H1 (cell line): ENCODE measurements at regions not wholly inside any gene's neighbourhood (a gene's known extent, or its start where the extent isn't known, plus 50 kb on each side); places are given as distances from the start of the nearest gene placed in this dataset.

ENCODE experiments used
- CTCF ChIA-PET: fragments of 300-600 bp; sonication (Branson Sonifier 250); formaldehyde crosslinking; loops from one replicate; lab custom pipeline; 2021; ENCODE audit not compliant: partially characterized antibody; lab: Charles Lee
- POLR2A ChIA-PET: fragments of 300-600 bp; sonication (Branson Sonifier 250); formaldehyde crosslinking; loops from one replicate; lab custom pipeline; 2021; ENCODE audit warnings: inconsistent platforms; ENCODE audit not compliant: partially characterized antibody; lab: Charles Lee
- DNase-seq, 2 experiments: peaks; one replicate each; pipeline versions ENCODE4 v3.0.0 to v3.0.0-alpha.2; 2010 to 2022; ENCODE audit warnings: low spot score in 2 of 2, low read depth in 1 of 2, mixed read lengths in 1 of 2
- FAIRE-seq: peaks from 2 replicates; lab custom pipeline; 2011; peaks lifted over from hg19 to GRCh38; lab: Jason Lieb, UNC
- H2AFZ ChIP-seq: 2 replicates; pipeline ENCODE4 v1.8.1; 2012; ENCODE audit warnings: low read length, inconsistent platforms
- H2AK5ac ChIP-seq: 2 replicates; pipeline ENCODE4 v1.6.1; 2013; ENCODE audit warnings: low read depth, low read length
- H2BK120ac ChIP-seq: replicated peaks from 2 replicates; pipeline ENCODE3; 2013; ENCODE audit warnings: low read depth, low read length, inconsistent platforms
- H2BK12ac ChIP-seq: 2 replicates; pipeline ENCODE4 v1.6.1; 2013; ENCODE audit warnings: low read depth, low read length
- H2BK15ac ChIP-seq: 2 replicates; pipeline ENCODE4 v1.6.1; 2013; ENCODE audit warnings: low read length
- H2BK20ac ChIP-seq: 2 replicates; pipeline ENCODE4 v1.6.1; 2013; ENCODE audit warnings: low read length
- H2BK5ac ChIP-seq: 2 replicates; pipeline ENCODE4 v1.6.1; 2013; ENCODE audit warnings: low read depth, low read length
- H3K14ac ChIP-seq: 2 replicates; pipeline ENCODE4 v1.6.1; 2013; ENCODE audit warnings: inconsistent platforms; ENCODE audit not compliant: insufficient read length
- H3K18ac ChIP-seq: 2 replicates; pipeline ENCODE4 v1.6.1; 2013; ENCODE audit warnings: low read length; ENCODE audit errors: extremely low read depth
- H3K23ac ChIP-seq: 2 replicates; pipeline ENCODE4 v1.6.1; 2013; ENCODE audit warnings: inconsistent platforms; ENCODE audit not compliant: insufficient read length
- H3K23me2 ChIP-seq: 2 replicates; pipeline ENCODE4 v1.6.1; 2013; ENCODE audit warnings: low read depth, low read length
- H3K27ac ChIP-seq: 2 replicates; pipeline ENCODE4 v1.6.1; 2011; ENCODE audit warnings: low read depth, low read length, inconsistent platforms
- H3K27me3 ChIP-seq, 4 experiments: replicated peaks in 1 of 4; 1 replicate in 1 of 4; 2 replicates in 3 of 4; pipeline versions ENCODE4 v1.6.1 to v1.8.1; 2011 to 2013; ENCODE audit warnings: low read length in 3 of 4, mild to moderate bottlenecking in 3 of 4, inconsistent platforms in 2 of 4, mixed read lengths in 2 of 4, moderate library complexity in 1 of 4; ENCODE audit not compliant: control insufficient read depth in 3 of 4, insufficient read depth in 3 of 4; ENCODE audit errors: extremely low read depth in 1 of 4
- H3K36me3 ChIP-seq, 4 experiments: 2 replicates each; pipeline versions ENCODE4 v1.6.1 to v1.8.1; 2011 to 2013; ENCODE audit warnings: mild to moderate bottlenecking in 4 of 4, low read length in 3 of 4, moderate library complexity in 2 of 4, control low read depth in 1 of 4, inconsistent platforms in 1 of 4; ENCODE audit not compliant: insufficient read depth in 4 of 4, control insufficient read depth in 2 of 4
- H3K4ac ChIP-seq: replicated peaks from 2 replicates; pipeline ENCODE3; 2013; ENCODE audit warnings: low read length, low read depth, mixed read lengths, inconsistent platforms; ENCODE audit not compliant: insufficient read length
- H3K4me1 ChIP-seq, 4 experiments: replicated peaks in 1 of 4; 1 replicate in 1 of 4; 2 replicates in 3 of 4; pipeline versions ENCODE4 v1.6.1 to v1.8.1; 2011 to 2013; ENCODE audit warnings: low read length in 3 of 4, inconsistent platforms in 2 of 4, mixed read lengths in 1 of 4; ENCODE audit not compliant: insufficient read depth in 4 of 4, control insufficient read depth in 3 of 4
- H3K4me2 ChIP-seq, 2 experiments: 2 replicates each; pipeline versions ENCODE4 v1.6.1 to v1.8.1; 2011 to 2013; ENCODE audit warnings: low read depth in 2 of 2, low read length in 2 of 2, control low read depth in 1 of 2, inconsistent platforms in 1 of 2, mild to moderate bottlenecking in 1 of 2; ENCODE audit not compliant: insufficient read depth in 1 of 2
- H3K4me3 ChIP-seq, 4 experiments: fragments of 200-600, 300-600 bp in 1 of 4; sonication (generic), shearing (Covaris generic), sonication (Bioruptor Twin) in 1 of 4; 2 replicates each; pipeline versions ENCODE4 v1.5.1 to v1.8.1; 2011 to 2016; ENCODE audit warnings: low read length in 4 of 4, low read depth in 3 of 4, control low read depth in 2 of 4, inconsistent platforms in 2 of 4, mild to moderate bottlenecking in 2 of 4, mixed read lengths in 1 of 4, moderate library complexity in 1 of 4; ENCODE audit not compliant: insufficient read depth in 2 of 4; ENCODE audit errors: extremely low read depth in 1 of 4
- H3K56ac ChIP-seq: replicated peaks from 2 replicates; pipeline ENCODE3; 2013; ENCODE audit warnings: low read depth, mild to moderate bottlenecking, mixed read lengths, low read length, inconsistent platforms; ENCODE audit not compliant: insufficient read length
- H3K79me1 ChIP-seq: 2 replicates; pipeline ENCODE4 v1.6.1; 2013; ENCODE audit warnings: low read depth, low read length, control low read depth
- H3K79me2 ChIP-seq, 2 experiments: 2 replicates each; pipeline versions ENCODE4 v1.6.1 to v1.8.1; 2012 to 2013; ENCODE audit warnings: low read length in 2 of 2, mild to moderate bottlenecking in 2 of 2, inconsistent platforms in 1 of 2; ENCODE audit not compliant: insufficient read depth in 2 of 2, control insufficient read depth in 1 of 2
- H3K9ac ChIP-seq, 4 experiments: replicated peaks in 1 of 4; 1 replicate in 1 of 4; 2 replicates in 3 of 4; pipeline versions ENCODE4 v1.6.1 to v1.8.1; 2011 to 2013; ENCODE audit warnings: low read depth in 3 of 4, low read length in 3 of 4, control low read depth in 2 of 4, mild to moderate bottlenecking in 2 of 4, moderate library complexity in 2 of 4, inconsistent platforms in 1 of 4; ENCODE audit errors: extremely low read depth in 1 of 4
- H3K9me3 ChIP-seq, 2 experiments: 2 replicates each; pipeline versions ENCODE4 v1.6.1 to v1.8.1; 2012 to 2013; ENCODE audit warnings: mild to moderate bottlenecking in 2 of 2, moderate library complexity in 2 of 2, control low read depth in 1 of 2, inconsistent platforms in 1 of 2, low read depth in 1 of 2, low read length in 1 of 2, mixed read lengths in 1 of 2; ENCODE audit not compliant: insufficient read depth in 2 of 2
- H4K20me1 ChIP-seq, 2 experiments: replicated peaks in 1 of 2; 2 replicates each; pipeline versions ENCODE3 to v1.8.1; 2011 to 2013; ENCODE audit warnings: inconsistent platforms in 2 of 2, low read length in 2 of 2, mild to moderate bottlenecking in 1 of 2; ENCODE audit not compliant: insufficient read depth in 2 of 2, control insufficient read depth in 1 of 2
- H4K5ac ChIP-seq: 2 replicates; pipeline ENCODE4 v1.6.1; 2013; ENCODE audit warnings: low read length, low read depth, mixed read lengths, inconsistent platforms; ENCODE audit not compliant: insufficient read length
- H4K8ac ChIP-seq: 2 replicates; pipeline ENCODE4 v1.8.0; 2013; ENCODE audit warnings: mild to moderate bottlenecking, moderate library complexity, low read length, inconsistent platforms; ENCODE audit not compliant: insufficient read depth; ENCODE audit errors: extremely low read depth
- H4K91ac ChIP-seq: replicated peaks from 2 replicates; pipeline ENCODE3; 2013; ENCODE audit warnings: low read length, mixed read lengths, inconsistent platforms; ENCODE audit not compliant: insufficient read length
- KDM1A ChIP-seq: fragments of 200-600, 300-600 bp; sonication (generic); IDR thresholded peaks from 2 replicates; pipeline ENCODE4 v1.7.1; 2016; ENCODE audit warnings: mild to moderate bottlenecking, low read length, borderline replicate concordance
- MAX ChIP-seq: IDR thresholded peaks from 2 replicates; pipeline ENCODE4 v1.6.1; 2012; ENCODE audit warnings: inconsistent platforms
- POLR2AphosphoS5 ChIP-seq: IDR thresholded peaks from 2 replicates; pipeline ENCODE4 v1.6.1; 2011; ENCODE audit warnings: low read depth, low read length
- SUZ12 ChIP-seq: fragments of 200-600 bp; sonication (generic); IDR thresholded peaks from 2 replicates; pipeline ENCODE4 v1.6.1; 2012; ENCODE audit warnings: mild to moderate bottlenecking, inconsistent platforms, low read length, moderate library complexity, mixed read lengths
- WGBS, 2 experiments: shearing (Covaris generic) in 1 of 2; methylation state at CpG; one replicate each; pipeline versions ENCODE4 v1.1.6 to v1.1.7; 2013 to 2015; ENCODE audit warnings: low lambda C conversion rate in 2 of 2, mixed read lengths in 2 of 2, inconsistent platforms in 1 of 2, low coverage in 1 of 2, missing lambda C conversion rate in 1 of 2; ENCODE audit not compliant: insufficient replicate concordance in 2 of 2, insufficient coverage in 1 of 2, insufficient read length in 1 of 2; ENCODE audit errors: extremely low coverage in 1 of 2, missing lambda C conversion rate in 1 of 2; 5-methylcytosine and 5-hydroxymethylcytosine counted together

- Histone ChIP-seq H3K27ac (no peak overlapping the region), H4K5ac (no peak overlapping the region), H2BK15ac (no peak overlapping the region), H2AK5ac (no peak overlapping the region), H3K4me1 (no peaks in the 10 kb centered on the region), H4K91ac (no peak overlapping the region), H2BK20ac (no peak overlapping the region), H2BK120ac (no peak overlapping the region), H3K23ac (no peak overlapping the region), H3K9ac (no peak overlapping the region), H3K4me2 (no peak overlapping the region), H3K56ac (no peak overlapping the region), H2AFZ (no peak overlapping the region), H3K4ac (no peak overlapping the region), H3K79me1 (no peaks in the 10 kb centered on the region), H3K23me2 (no peaks in the 10 kb centered on the region), H3K14ac (no peak overlapping the region), H3K18ac (no peak overlapping the region), H2BK5ac (no peak overlapping the region), H3K36me3 (no peaks in the 10 kb centered on the region), H3K9me3 (no peaks in the 10 kb centered on the region), H4K20me1 (no peaks in the 10 kb centered on the region), H3K79me2 (no peaks in the 10 kb centered on the region), H2BK12ac (no peak overlapping the region), H3K4me3 (no peak overlapping the region), H4K8ac (no peak overlapping the region), H3K27me3 (no peaks in the 10 kb centered on the region; a peak in 1 of 7 replicates)
- CTCF ChIA-PET = no interaction called here
- DNase-seq = no peak
- no peak for FAIRE-seq
- WGBS, 2 experiments = 76% methylated on average over 1 of the region's 1 CpG; no CpG with 5 or more reads in 1 of the 2 experiments
- POLR2A ChIA-PET = no interaction called here
- TF ChIP-seq MAX (no peak), KDM1A (no peak), SUZ12 (no peak), POLR2AphosphoS5 (no peak)
Observed at GRCh38 chr11:30089921-30090320, 73.1 kb upstream of the KCNA4 start.
